IMR-90 (cell line): ENCODE measurements at regions not wholly inside any gene's neighbourhood (a gene's known extent, or its start where the extent isn't known, plus 50 kb on each side); places are given as distances from the start of the nearest gene placed in this dataset.
"Not testable (repeated sequence)": the region's sequence is repeated elsewhere in the genome, so short reads cannot be mapped to it uniquely, and the experiment has no call there.

ENCODE experiments used
- ATAC-seq: fragments of 200-7000 bp; cut with Tn5 transposase; 2 replicates; pipeline ENCODE4 v1.9.1; 2020; ENCODE audit warnings: low read depth, mild to moderate bottlenecking, moderate library complexity
- BruUV-seq: library from RNA; stranded (reverse); fragments of 400-500 nt; replicated peaks from 2 replicates; lab custom pipeline; 2021; lab: Mats Ljungman, UMichigan
- CTCF ChIA-PET: fragments of 300-600 bp; formaldehyde crosslinking; extraction: SDS; loops from one replicate; lab custom pipeline; 2021; ENCODE audit warnings: antibody characterized with exemption; lab: Yijun Ruan, JAX
- POLR2A ChIA-PET: fragments of 300-600 bp; sonication (Branson Sonifier 250); formaldehyde crosslinking; loops from one replicate; lab custom pipeline; 2022; ENCODE audit warnings: antibody characterized with exemption; ENCODE audit not compliant: unreplicated experiment; lab: Charles Lee
- DNase-seq: peaks from one replicate; pipeline ENCODE4 v3.0.0; 2013
- H2AFZ ChIP-seq: replicated peaks from 2 replicates; pipeline ENCODE3; 2013; ENCODE audit warnings: low read length, mild to moderate bottlenecking; ENCODE audit not compliant: poor library complexity
- H2AK5ac ChIP-seq: 2 replicates; pipeline ENCODE4 v1.6.1; 2013; ENCODE audit warnings: low read depth, low read length, inconsistent platforms
- H2AK9ac ChIP-seq: replicated peaks from 2 replicates; pipeline ENCODE3; 2013; ENCODE audit warnings: mild to moderate bottlenecking, low read depth, low read length, moderate library complexity; ENCODE audit not compliant: poor library complexity
- H2BK120ac ChIP-seq: 2 replicates; pipeline ENCODE4 v1.6.1; 2013; ENCODE audit warnings: low read depth, low read length, inconsistent platforms
- H2BK15ac ChIP-seq: 3 replicates; pipeline ENCODE4 v1.6.1; 2013; ENCODE audit warnings: low read depth, low read length, inconsistent platforms
- H2BK20ac ChIP-seq: 2 replicates; pipeline ENCODE4 v1.6.1; 2013; ENCODE audit warnings: low read depth, mild to moderate bottlenecking, inconsistent platforms, low read length, moderate library complexity
- H2BK5ac ChIP-seq: 2 replicates; pipeline ENCODE4 v1.6.1; 2013; ENCODE audit warnings: mild to moderate bottlenecking, low read depth, low read length, inconsistent platforms; ENCODE audit not compliant: poor library complexity, severe bottlenecking
- H3K14ac ChIP-seq: replicated peaks from 2 replicates; pipeline ENCODE4 v1.6.1; 2013; ENCODE audit warnings: low read depth, low read length, inconsistent platforms
- H3K18ac ChIP-seq: 2 replicates; pipeline ENCODE4 v1.6.1; 2013; ENCODE audit warnings: low read depth, low read length, control low read depth
- H3K23ac ChIP-seq: 2 replicates; pipeline ENCODE4 v1.6.1; 2013; ENCODE audit warnings: low read depth, low read length, inconsistent platforms
- H3K27ac ChIP-seq: 2 replicates; pipeline ENCODE4 v1.5.1; 2013; ENCODE audit warnings: mild to moderate bottlenecking, control low read depth, low read length; ENCODE audit not compliant: insufficient read depth
- H3K27me3 ChIP-seq: 2 replicates; pipeline ENCODE4 v1.6.1; 2013; ENCODE audit warnings: low read length; ENCODE audit not compliant: control insufficient read depth, insufficient read depth
- H3K36me3 ChIP-seq: 2 replicates; pipeline ENCODE4 v1.6.1; 2013; ENCODE audit warnings: low read length, mixed read lengths; ENCODE audit not compliant: control insufficient read depth, insufficient read depth
- H3K4ac ChIP-seq: 2 replicates; pipeline ENCODE4 v1.6.1; 2013; ENCODE audit warnings: low read depth, low read length, inconsistent platforms
- H3K4me1 ChIP-seq: 2 replicates; pipeline ENCODE4 v1.6.1; 2013; ENCODE audit warnings: low read length, mixed read lengths; ENCODE audit not compliant: control insufficient read depth, insufficient read depth
- H3K4me2 ChIP-seq: 2 replicates; pipeline ENCODE4 v1.6.1; 2013; ENCODE audit warnings: low read depth, mild to moderate bottlenecking, control low read depth, low read length, moderate library complexity
- H3K4me3 ChIP-seq: 2 replicates; pipeline ENCODE4 v1.5.1; 2013; ENCODE audit warnings: low read depth, mild to moderate bottlenecking, control low read depth, low read length, moderate library complexity; ENCODE audit not compliant: insufficient read depth
- H3K56ac ChIP-seq: 2 replicates; pipeline ENCODE4 v1.6.1; 2013; ENCODE audit warnings: low read length, inconsistent platforms; ENCODE audit not compliant: insufficient read depth; ENCODE audit errors: extremely low read depth
- H3K79me1 ChIP-seq, 2 experiments: 2 replicates each; pipeline ENCODE4 v1.6.1; 2013; ENCODE audit warnings: low read length in 2 of 2, inconsistent platforms in 1 of 2, low read depth in 1 of 2
- H3K9ac ChIP-seq: 2 replicates; pipeline ENCODE4 v1.6.1; 2013; ENCODE audit warnings: low read depth, low read length, control low read depth
- H3K9me1 ChIP-seq: 2 replicates; pipeline ENCODE4 v1.6.1; 2013; ENCODE audit warnings: low read length, inconsistent platforms; ENCODE audit not compliant: insufficient read depth
- H3K9me3 ChIP-seq: 2 replicates; pipeline ENCODE4 v1.6.1; 2013; ENCODE audit warnings: low read length; ENCODE audit not compliant: control insufficient read depth, insufficient read depth
- H4K20me1 ChIP-seq: 2 replicates; pipeline ENCODE4 v1.6.1; 2013; ENCODE audit warnings: low read length, inconsistent platforms; ENCODE audit not compliant: insufficient read depth
- H4K5ac ChIP-seq: 2 replicates; pipeline ENCODE4 v1.6.1; 2013; ENCODE audit warnings: mild to moderate bottlenecking, low read depth, low read length, control low read depth
- H4K8ac ChIP-seq, 2 experiments: 2 replicates each; pipeline ENCODE4 v1.6.1; 2013; ENCODE audit warnings: low read depth in 2 of 2, low read length in 2 of 2, control low read depth in 1 of 2, inconsistent platforms in 1 of 2
- H4K91ac ChIP-seq: 2 replicates; pipeline ENCODE4 v1.6.1; 2013; ENCODE audit warnings: low read depth, low read length, inconsistent platforms; ENCODE audit not compliant: insufficient read depth
- WGBS, 2 experiments: methylation state at CpG; one replicate each; pipeline versions ENCODE4 v1.1.5 to v1.1.7; 2013; ENCODE audit warnings: missing lambda C conversion rate in 2 of 2; ENCODE audit not compliant: insufficient read length in 1 of 2; ENCODE audit errors: extremely low coverage in 2 of 2; 5-methylcytosine and 5-hydroxymethylcytosine counted together
- dilution Hi-C: fragments of 300-500 bp; cut with HindIII; formaldehyde crosslinking; loops from one replicate; pipeline ENCODE4 v1.14.3; 2018; ENCODE audit warnings: low sequenced_read_pairs; ENCODE audit not compliant: unreplicated experiment
- in situ Hi-C: fragments of 300-500 bp; cut with MboI; formaldehyde crosslinking; loops from 3 replicates; pipeline ENCODE4 v1.14.3; 2019; ENCODE audit warnings: low sequenced_read_pairs, inconsistent platforms, mixed read lengths
- intact Hi-C: fragments of 100-400 bp; cut with micrococcal nuclease; formaldehyde crosslinking; loops from 2 replicates; pipeline ENCODE4 v1.10.0; 2022

GRCh38 chr13:24944073-24944472 lies 151.9 kb upstream of the PABPC3 start:
- H3K4me3 ChIP-seq, H3K4me1 ChIP-seq, H3K9me1 ChIP-seq, intact Hi-C loops, dilution Hi-C loops, H2BK20ac ChIP-seq, H3K36me3 ChIP-seq, H2BK15ac ChIP-seq, H3K9ac ChIP-seq, H4K20me1 ChIP-seq, H3K14ac ChIP-seq, H3K9me3 ChIP-seq, H4K91ac ChIP-seq, H3K56ac ChIP-seq, POLR2A ChIA-PET, H2BK5ac ChIP-seq, H2AK5ac ChIP-seq, H3K4me2 ChIP-seq, CTCF ChIA-PET, H4K5ac ChIP-seq, H2AK9ac ChIP-seq, DNase-seq, H3K23ac ChIP-seq, BruUV-seq, ATAC-seq, in situ Hi-C loops, H3K18ac ChIP-seq, H2AFZ ChIP-seq, H4K8ac ChIP-seq, H3K27me3 ChIP-seq, H2BK120ac ChIP-seq, H3K4ac ChIP-seq, H3K27ac ChIP-seq, H3K79me1 ChIP-seq: not testable (repeated sequence)
- no CpG with 5 or more reads among the region's 4 CpGs for WGBS, 2 experiments

GRCh38 chr13:24948977-24949376 lies 147.0 kb upstream of the PABPC3 start:
- dilution Hi-C loops, H2BK15ac ChIP-seq: not testable (repeated sequence)

More at GRCh38 chr13:24948977-24949376, 147.0 kb upstream of the PABPC3 start:
- H3K14ac ChIP-seq, H4K5ac ChIP-seq, ATAC-seq, POLR2A ChIA-PET, H3K79me1 ChIP-seq, H4K8ac ChIP-seq, H3K56ac ChIP-seq, H3K23ac ChIP-seq, H2BK5ac ChIP-seq, intact Hi-C loops, H3K36me3 ChIP-seq, H2BK20ac ChIP-seq, H3K4me2 ChIP-seq, H3K9me1 ChIP-seq, H2AK9ac ChIP-seq, H3K4ac ChIP-seq, H3K18ac ChIP-seq, H2AFZ ChIP-seq, CTCF ChIA-PET, H3K9ac ChIP-seq, H4K20me1 ChIP-seq, H3K9me3 ChIP-seq, DNase-seq, H2AK5ac ChIP-seq, H3K27me3 ChIP-seq, H3K4me3 ChIP-seq, H4K91ac ChIP-seq, H3K4me1 ChIP-seq, BruUV-seq, in situ Hi-C loops, H3K27ac ChIP-seq, H2BK120ac ChIP-seq: not testable (repeated sequence)
- no CpG with 5 or more reads among the region's 2 CpGs for WGBS, 2 experiments
